Body of pancreas (tissue), 4 donors: ENCODE measurements at regions not wholly inside any gene's neighbourhood (a gene's known extent, or its start where the extent isn't known, plus 50 kb on each side); places are given as distances from the start of the nearest gene placed in this dataset.

Experiments used
- POLR2A ChIP-seq, 3 donors: fragments of 450-650 bp; IDR thresholded peaks; one replicate each; pipeline ENCODE4 v1.6.1; 2016; ENCODE audit warnings: antibody characterized with exemption in 3 of 3, mild to moderate bottlenecking in 2 of 3
- TF ChIP-seq, protein P1 (sequence below), 7 experiments: fragments of 450-650 bp in 4 of 7; fragments of 200-600 bp in 3 of 7; sonication (generic) in 3 of 7; IDR thresholded peaks; one replicate each; pipeline ENCODE4 v1.5.1; 2016 to 2019; ENCODE audit warnings: antibody characterized with exemption in 7 of 7

DNA sequence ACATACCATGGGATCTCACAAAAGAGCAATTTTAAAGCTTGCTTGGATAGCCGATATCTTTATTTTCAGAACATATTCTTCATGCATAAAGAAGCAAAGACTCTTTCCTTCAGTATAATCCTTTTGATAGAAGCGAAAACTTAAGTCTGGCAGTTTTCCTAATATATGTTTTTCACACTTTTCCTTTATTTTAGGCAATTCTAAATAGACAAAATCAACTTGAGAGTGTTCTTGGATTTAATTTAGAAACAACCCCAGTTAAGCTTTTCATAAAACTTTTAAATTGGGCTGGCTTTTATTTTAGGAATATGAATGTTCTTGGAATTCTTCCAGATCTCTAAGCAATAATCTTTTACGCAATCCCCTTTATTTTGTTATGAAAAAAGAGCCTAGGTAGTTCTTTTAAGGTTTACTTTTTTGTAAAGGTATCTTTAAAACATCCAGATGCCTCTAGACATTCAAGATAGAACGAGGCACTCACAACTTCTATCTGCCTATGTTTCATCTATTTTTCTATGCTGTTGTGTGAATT, 51.5 kb upstream of the HSPB3 start:
- no peak for TF ChIP-seq POLR2A (IDR thresholded peaks at IDR 0.05)
- TF ChIP-seq, protein P1, sequence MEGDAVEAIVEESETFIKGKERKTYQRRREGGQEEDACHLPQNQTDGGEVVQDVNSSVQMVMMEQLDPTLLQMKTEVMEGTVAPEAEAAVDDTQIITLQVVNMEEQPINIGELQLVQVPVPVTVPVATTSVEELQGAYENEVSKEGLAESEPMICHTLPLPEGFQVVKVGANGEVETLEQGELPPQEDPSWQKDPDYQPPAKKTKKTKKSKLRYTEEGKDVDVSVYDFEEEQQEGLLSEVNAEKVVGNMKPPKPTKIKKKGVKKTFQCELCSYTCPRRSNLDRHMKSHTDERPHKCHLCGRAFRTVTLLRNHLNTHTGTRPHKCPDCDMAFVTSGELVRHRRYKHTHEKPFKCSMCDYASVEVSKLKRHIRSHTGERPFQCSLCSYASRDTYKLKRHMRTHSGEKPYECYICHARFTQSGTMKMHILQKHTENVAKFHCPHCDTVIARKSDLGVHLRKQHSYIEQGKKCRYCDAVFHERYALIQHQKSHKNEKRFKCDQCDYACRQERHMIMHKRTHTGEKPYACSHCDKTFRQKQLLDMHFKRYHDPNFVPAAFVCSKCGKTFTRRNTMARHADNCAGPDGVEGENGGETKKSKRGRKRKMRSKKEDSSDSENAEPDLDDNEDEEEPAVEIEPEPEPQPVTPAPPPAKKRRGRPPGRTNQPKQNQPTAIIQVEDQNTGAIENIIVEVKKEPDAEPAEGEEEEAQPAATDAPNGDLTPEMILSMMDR (IDR thresholded peaks at IDR 0.05) = no peak
